ENCODE measurements at regions not wholly inside any gene's neighbourhood (a gene's known extent, or its start where the extent isn't known, plus 50 kb on each side); places are given as distances from the start of the nearest gene placed in this dataset.

DNA sequence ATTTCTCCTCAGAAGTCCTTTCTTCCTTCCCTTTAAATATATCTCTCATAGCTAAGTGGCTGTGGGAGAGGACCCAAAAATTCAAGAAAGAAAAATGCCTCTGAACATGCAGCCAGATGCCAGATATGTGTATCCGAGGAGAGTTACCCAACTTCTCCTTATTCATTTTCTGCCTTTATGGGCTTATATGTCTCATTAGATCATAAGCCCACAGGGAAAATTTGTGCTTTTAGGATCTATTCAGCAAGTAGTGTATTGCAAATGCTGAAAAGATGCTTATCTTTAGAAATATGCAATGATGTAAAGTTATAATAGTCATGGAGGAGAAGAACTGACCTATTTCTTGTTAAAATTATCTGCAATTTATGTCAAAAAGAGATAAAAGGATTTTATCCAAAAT, 371.8 kb upstream of the NOCT start:
- H3K4me3 ChIP-seq (ENCODE audit: control insufficient read depth, low read depth, low read length) = no peak overlapping the region
- TF ChIP-seq, protein P1, sequence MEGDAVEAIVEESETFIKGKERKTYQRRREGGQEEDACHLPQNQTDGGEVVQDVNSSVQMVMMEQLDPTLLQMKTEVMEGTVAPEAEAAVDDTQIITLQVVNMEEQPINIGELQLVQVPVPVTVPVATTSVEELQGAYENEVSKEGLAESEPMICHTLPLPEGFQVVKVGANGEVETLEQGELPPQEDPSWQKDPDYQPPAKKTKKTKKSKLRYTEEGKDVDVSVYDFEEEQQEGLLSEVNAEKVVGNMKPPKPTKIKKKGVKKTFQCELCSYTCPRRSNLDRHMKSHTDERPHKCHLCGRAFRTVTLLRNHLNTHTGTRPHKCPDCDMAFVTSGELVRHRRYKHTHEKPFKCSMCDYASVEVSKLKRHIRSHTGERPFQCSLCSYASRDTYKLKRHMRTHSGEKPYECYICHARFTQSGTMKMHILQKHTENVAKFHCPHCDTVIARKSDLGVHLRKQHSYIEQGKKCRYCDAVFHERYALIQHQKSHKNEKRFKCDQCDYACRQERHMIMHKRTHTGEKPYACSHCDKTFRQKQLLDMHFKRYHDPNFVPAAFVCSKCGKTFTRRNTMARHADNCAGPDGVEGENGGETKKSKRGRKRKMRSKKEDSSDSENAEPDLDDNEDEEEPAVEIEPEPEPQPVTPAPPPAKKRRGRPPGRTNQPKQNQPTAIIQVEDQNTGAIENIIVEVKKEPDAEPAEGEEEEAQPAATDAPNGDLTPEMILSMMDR (conservative IDR thresholded peaks at IDR 0.05; ENCODE audit: control insufficient read depth, insufficient read depth, low read depth, low read length) = no peak
- peak; percentile 4 for DNase-seq (ENCODE audit: low read depth)

DNA sequence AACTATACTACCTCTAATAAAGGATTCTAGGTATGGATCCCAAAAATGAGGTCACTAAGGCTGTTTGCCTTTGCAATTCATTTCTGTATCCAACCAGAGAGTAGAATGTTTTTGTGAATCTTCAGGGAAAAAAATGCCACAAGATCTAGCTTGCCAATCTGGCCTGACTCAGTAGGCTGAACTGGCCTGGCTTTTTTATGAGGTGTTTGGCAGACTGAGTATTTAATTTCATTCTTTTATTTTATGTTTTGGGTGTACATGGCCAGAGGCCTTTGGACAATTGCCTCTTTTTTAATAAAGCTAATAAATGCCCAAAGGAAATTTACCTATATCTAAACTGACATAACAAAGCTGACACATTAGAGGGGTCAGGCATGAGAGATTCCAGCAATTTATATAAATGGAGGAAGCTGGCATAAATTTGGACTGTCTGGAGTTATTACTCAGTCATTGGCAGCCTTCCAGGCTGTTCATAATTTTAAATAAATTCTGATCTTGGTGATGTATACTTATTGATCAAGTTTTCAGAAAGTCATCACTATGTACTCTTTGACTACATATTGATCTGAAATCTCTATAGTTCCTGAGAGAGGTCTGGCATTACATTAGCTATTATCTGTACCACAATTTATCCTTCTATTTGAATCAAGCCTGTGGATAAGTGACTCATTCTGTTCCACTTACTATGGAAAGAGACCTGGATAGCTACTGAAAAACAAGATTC, 376.4 kb upstream of the NOCT start:
- TF ChIP-seq, protein P1 (conservative IDR thresholded peaks at IDR 0.05; ENCODE audit: control insufficient read depth, insufficient read depth, low read depth, low read length) = no peak
- H3K4me3 ChIP-seq (ENCODE audit: control insufficient read depth, low read depth, low read length) = no peak overlapping the region
- peak; percentile 16 for DNase-seq (ENCODE audit: low read depth)

DNA sequence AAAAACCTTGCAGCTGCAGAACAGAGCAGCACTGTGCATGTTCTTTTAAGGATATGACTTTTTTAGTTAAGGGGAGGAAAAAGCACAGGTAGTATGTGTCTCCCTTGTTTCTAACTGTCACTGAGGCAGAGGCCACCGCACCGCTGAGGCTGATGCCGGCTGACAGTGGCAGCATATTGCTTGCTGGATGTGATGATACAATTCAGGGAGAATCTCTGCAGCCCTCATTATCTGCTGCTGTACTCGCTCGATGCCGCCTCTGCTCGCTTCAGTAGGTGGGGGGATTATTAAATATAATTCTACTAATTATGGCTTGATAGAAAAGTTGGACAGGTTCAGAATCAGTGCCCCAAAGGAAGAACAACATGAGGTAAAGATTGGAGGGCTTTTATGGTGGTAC, 378.8 kb upstream of the NOCT start:
- no peak for DNase-seq (ENCODE audit: low read depth)
- H3K4me3 ChIP-seq (ENCODE audit: control insufficient read depth, low read depth, low read length) = no peak overlapping the region
- TF ChIP-seq, protein P1 (conservative IDR thresholded peaks at IDR 0.05; ENCODE audit: control insufficient read depth, insufficient read depth, low read depth, low read length) = no peak

DNA sequence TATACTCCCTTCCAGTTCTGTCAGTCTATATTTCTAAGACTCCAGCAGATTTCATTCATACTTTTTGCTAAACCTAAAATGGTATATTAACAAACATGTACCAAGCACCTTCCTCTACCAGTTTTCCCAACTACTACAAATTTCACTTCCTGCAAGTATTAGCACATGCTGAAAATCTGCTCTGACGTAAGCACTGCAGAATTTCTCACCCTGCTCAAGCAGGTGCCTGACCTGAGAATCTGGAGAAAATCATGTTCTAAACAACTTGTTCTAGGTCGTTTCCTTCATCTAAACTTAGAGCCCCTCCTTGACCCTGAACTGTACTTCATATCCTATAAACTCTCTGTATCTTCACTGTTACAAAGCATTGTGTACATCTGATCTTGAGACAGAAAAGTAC, 380.7 kb upstream of the NOCT start:
- TF ChIP-seq, protein P1 (conservative IDR thresholded peaks at IDR 0.05; ENCODE audit: control insufficient read depth, insufficient read depth, low read depth, low read length) = no peak
- no peak for DNase-seq (ENCODE audit: low read depth)

DNA sequence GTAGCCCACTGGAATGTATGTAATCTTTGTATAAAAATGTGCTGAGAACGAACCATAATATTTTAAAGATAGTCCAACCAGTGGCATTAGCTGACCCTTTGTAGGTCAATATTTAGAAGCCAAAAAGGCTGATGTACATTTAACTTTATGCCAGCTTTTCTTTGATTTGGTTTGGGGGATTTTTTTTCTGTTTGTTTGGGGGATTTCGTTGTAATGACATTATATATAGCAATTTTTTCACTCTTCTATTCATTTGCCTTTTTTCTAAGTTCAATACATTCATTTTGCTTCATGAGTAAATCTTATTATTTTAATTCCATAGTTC, 382.0 kb upstream of the NOCT start:
- no peak for DNase-seq (ENCODE audit: low read depth)
- TF ChIP-seq, protein P1 (conservative IDR thresholded peaks at IDR 0.05; ENCODE audit: control insufficient read depth, insufficient read depth, low read depth, low read length) = no peak
- H3K4me3 ChIP-seq (ENCODE audit: control insufficient read depth, low read depth, low read length) = no peak overlapping the region

More for the DNA sequence above, 380.7 kb upstream of the NOCT start:
- no peak overlapping the region for H3K4me3 ChIP-seq (ENCODE audit: control insufficient read depth, low read depth, low read length)

DNA sequence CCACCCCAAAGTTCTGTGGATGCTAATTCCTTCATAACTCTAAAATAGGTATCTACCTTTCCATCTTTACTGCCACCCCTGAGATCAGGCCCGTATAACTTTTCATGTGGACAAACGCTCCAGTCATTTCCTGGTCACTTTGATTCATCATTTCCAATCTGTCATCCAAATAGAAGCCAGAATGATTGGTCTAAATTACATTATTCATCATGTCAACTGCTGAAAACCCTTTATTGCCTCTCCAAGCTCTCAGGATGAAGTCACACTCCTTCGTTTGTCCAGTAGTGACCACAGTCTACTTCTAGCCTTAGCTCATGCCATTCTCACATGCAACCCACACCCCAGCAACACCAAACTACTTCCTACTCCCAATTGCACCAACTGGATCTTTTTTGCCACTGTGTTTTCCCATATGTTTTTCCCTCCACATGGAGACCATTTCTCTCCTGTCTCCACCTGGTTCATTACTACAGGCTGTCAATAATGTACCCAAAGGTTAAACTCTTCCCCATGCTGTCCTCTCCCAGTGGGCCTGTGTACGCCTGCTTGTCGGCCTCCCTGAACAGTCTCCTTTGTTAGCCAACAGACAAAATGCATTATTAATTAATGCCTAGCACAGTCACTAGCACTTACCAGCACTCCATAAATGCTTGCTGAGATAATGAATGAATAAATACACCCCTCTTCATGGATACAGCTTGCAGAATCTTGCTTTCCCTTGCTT, 382.6 kb upstream of the NOCT start:
- TF ChIP-seq, protein P1 (conservative IDR thresholded peaks at IDR 0.05; ENCODE audit: control insufficient read depth, insufficient read depth, low read depth, low read length) = no peak
- H3K4me3 ChIP-seq (ENCODE audit: control insufficient read depth, low read depth, low read length) = no peak overlapping the region
- DNase-seq (ENCODE audit: low read depth) = no peak

Data from fibroblast of mammary gland (primary cell).